ENCODE measurements at regions not wholly inside any gene's neighbourhood (a gene's known extent, or its start where the extent isn't known, plus 50 kb on each side); places are given as distances from the start of the nearest gene placed in this dataset.

GRCh38 chr2:129769185-129769991 lies 210.1 kb upstream of the RAB6C start:
- ChIA-PET CTCF (ENCODE audit: low intra/inter-chr PET ratio) (no interaction called here), POLR2A (interaction anchor here (0.8 kb wide), 1 partner anchor 1469 kb away, joined by 3 read pairs; no protein-coding TSS in a partner anchor)
- Histone ChIP-seq H3K4me2 (ENCODE audit: insufficient read depth, low read length) (no peak overlapping the region), H3K9me1 (ENCODE audit: control insufficient read depth, insufficient read depth, low read length) (no peaks in the 10 kb centered on the region), H3K27ac (ENCODE audit: extremely low read depth, low read depth, low read length) (no peak overlapping the region), H3K4me1 (replicated peaks in 1 of 2; ENCODE audit: control insufficient read depth in 2 of 2, insufficient read depth in 2 of 2, low read length in 2 of 2) (no peaks in the 10 kb centered on the region), H3K79me2 (ENCODE audit: control insufficient read depth, insufficient read depth, low read length) (no peaks in the 10 kb centered on the region), H3K9me3 (replicated peaks; ENCODE audit: control insufficient read depth, insufficient read depth, low read depth, low read length) (no peaks in the 10 kb centered on the region), H3K4me3 (no peak overlapping the region), H3K27me3 (ENCODE audit: control insufficient read depth in 2 of 2, insufficient read depth in 2 of 2, low read length in 2 of 2) (peaks cover 0 to 47% of the 10 kb centered on the region in 2 experiments; a peak in 3 of 5 replicates), H3K36me3 (ENCODE audit: control insufficient read depth, insufficient read depth, low read length) (no peaks in the 10 kb centered on the region), H4K20me1 (replicated peaks; ENCODE audit: control insufficient read depth, insufficient read depth, low read length) (no peaks in the 10 kb centered on the region), H3K9ac (ENCODE audit: insufficient read depth in 1 of 2, low read depth in 2 of 2, low read length in 2 of 2) (no peak overlapping the region; a peak in 1 of 4 replicates), H2AFZ (ENCODE audit: low read depth, low read length) (no peak overlapping the region)
- intact Hi-C loops (cut with micrococcal nuclease) = no loop called here
- FAIRE-seq = no peak
- 0% methylated on average over 11 of the region's 11 CpGs for WGBS (ENCODE audit: insufficient coverage, low coverage, missing lambda C conversion rate)
- no peak for DNase-seq (ENCODE audit: extremely low read depth in 1 of 4, low spot score in 3 of 4)
- no TSS peak for BruUV-seq (replicated peaks)
- in situ Hi-C loops (cut with MboI) = no loop called here
- no peak for ATAC-seq
- TF ChIP-seq SAFB (IDR thresholded peaks at IDR 0.05; ENCODE audit: borderline replicate concordance, low read depth, low read length) (no peak), RAD51 (IDR thresholded peaks at IDR 0.05; ENCODE audit: borderline replicate concordance, low read depth) (no peak), ZNF316 (IDR thresholded peaks at IDR 0.05) (no peak), SFPQ (IDR thresholded peaks at IDR 0.05; ENCODE audit: low read depth, low read length) (no peak), TAL1 (IDR thresholded peaks at IDR 0.05) (no peak), ZNF263 (CRISPR knock-in tag; IDR thresholded peaks at IDR 0.05; ENCODE audit: borderline replicate concordance) (no peak), ZBTB9 (CRISPR knock-in tag; IDR thresholded peaks at IDR 0.05) (no peak), HOMEZ (CRISPR knock-in tag; IDR thresholded peaks at IDR 0.05) (no peak), ZNF384 (IDR thresholded peaks at IDR 0.05; ENCODE audit: low read depth, low read length) (no peak), GMEB1 (CRISPR knock-in tag; IDR thresholded peaks at IDR 0.05) (no peak), ESRRB (CRISPR knock-in tag; IDR thresholded peaks at IDR 0.05; ENCODE audit: borderline replicate concordance) (no peak), E2F4 (CRISPR knock-in tag; IDR thresholded peaks at IDR 0.05; ENCODE audit: low read depth) (no peak), GABPB2 (CRISPR knock-in tag; conservative IDR thresholded peaks at IDR 0.05) (no peak), MTF1 (CRISPR knock-in tag; IDR thresholded peaks at IDR 0.05; ENCODE audit: borderline replicate concordance) (no peak), RFX1 (IDR thresholded peaks at IDR 0.05) (no peak)
